ENCODE measurements at regions not wholly inside any gene's neighbourhood (a gene's known extent, or its start where the extent isn't known, plus 50 kb on each side); places are given as distances from the start of the nearest gene placed in this dataset.
A peak's percentile ranks its signal among the peaks of the same experiment; 100 is the strongest.

- 84% methylated on average over 3 of the region's 3 CpGs for WGBS (ENCODE audit: insufficient coverage, low coverage, low lambda C conversion rate, missing lambda C conversion rate)
- Histone ChIP-seq H3K27ac (no peak overlapping the region), H3K36me3 (no peaks in the 10 kb centered on the region), H3K27me3 (no peaks in the 10 kb centered on the region), H3K4me3 (no peak overlapping the region), H3K9me3 (no peaks in the 10 kb centered on the region), H3K4me1 (no peaks in the 10 kb centered on the region)
- DNase-seq (no peak), ATAC-seq (no peak)
- intact Hi-C loops (cut with DNase I) = no loop called here
- TF ChIP-seq CTCF (IDR thresholded peaks at IDR 0.05) (no peak), POLR2A (IDR thresholded peaks at IDR 0.05) (no peak)
Observed at GRCh38 chr9:32289756-32290155, 94.7 kb upstream of the ACO1 start.

GRCh38 chr9:32291370-32291769 lies 93.1 kb upstream of the ACO1 start:
- Histone ChIP-seq H3K27ac (no peak overlapping the region), H3K27me3 (no peaks in the 10 kb centered on the region), H3K9me3 (no peaks in the 10 kb centered on the region), H3K4me3 (no peak overlapping the region), H3K4me1 (no peaks in the 10 kb centered on the region), H3K36me3 (no peaks in the 10 kb centered on the region)
- no CpG with 5 or more reads among the region's 3 CpGs for WGBS (ENCODE audit: insufficient coverage, low coverage, low lambda C conversion rate, missing lambda C conversion rate)
- DNase-seq = no peak
- no peak for ATAC-seq
- TF ChIP-seq CTCF (IDR thresholded peaks at IDR 0.05) (no peak), POLR2A (IDR thresholded peaks at IDR 0.05) (no peak)
- intact Hi-C loops (cut with DNase I) = no loop called here

GRCh38 chr9:32292611-32293010 lies 91.8 kb upstream of the ACO1 start:
- H3K27me3 ChIP-seq = no peaks in the 10 kb centered on the region
- H3K36me3 ChIP-seq = no peaks in the 10 kb centered on the region
- DNase-seq (no peak), ATAC-seq (no peak)
- TF ChIP-seq CTCF (IDR thresholded peaks at IDR 0.05) (no peak), POLR2A (IDR thresholded peaks at IDR 0.05) (no peak)
- no peaks in the 10 kb centered on the region for H3K4me1 ChIP-seq
- WGBS (ENCODE audit: insufficient coverage, low coverage, low lambda C conversion rate, missing lambda C conversion rate) = 32% methylated on average over 2 of the region's 2 CpGs
- H3K9me3 ChIP-seq = no peaks in the 10 kb centered on the region
- H3K27ac ChIP-seq = no peak overlapping the region
- intact Hi-C loops (cut with DNase I) = no loop called here
- no peak overlapping the region for H3K4me3 ChIP-seq

- H3K4me3 ChIP-seq = no peak overlapping the region
- DNase-seq (no peak), ATAC-seq (no peak)
- intact Hi-C loops (cut with DNase I) = no loop called here
- no peaks in the 10 kb centered on the region for H3K4me1 ChIP-seq
- no peaks in the 10 kb centered on the region for H3K9me3 ChIP-seq
- no peaks in the 10 kb centered on the region for H3K27me3 ChIP-seq
- no peak overlapping the region for H3K27ac ChIP-seq
- 55% methylated on average over 1 of the region's 1 CpG for WGBS (ENCODE audit: insufficient coverage, low coverage, low lambda C conversion rate, missing lambda C conversion rate)
- no peaks in the 10 kb centered on the region for H3K36me3 ChIP-seq
- TF ChIP-seq POLR2A (IDR thresholded peaks at IDR 0.05) (no peak), CTCF (IDR thresholded peaks at IDR 0.05) (no peak)
Observed at GRCh38 chr9:32293091-32293490, 91.4 kb upstream of the ACO1 start.

- no peak overlapping the region for H3K27ac ChIP-seq
- no peak overlapping the region for H3K4me3 ChIP-seq
- no peaks in the 10 kb centered on the region for H3K27me3 ChIP-seq
- ATAC-seq = peak in 1 of 4 donors; percentile 44
- H3K4me1 ChIP-seq = no peaks in the 10 kb centered on the region
- H3K9me3 ChIP-seq = no peaks in the 10 kb centered on the region
- no peak for DNase-seq
- intact Hi-C loops (cut with DNase I) = no loop called here
- WGBS (ENCODE audit: insufficient coverage, low coverage, low lambda C conversion rate, missing lambda C conversion rate) = 75% methylated on average over 2 of the region's 2 CpGs
- no peak for TF ChIP-seq CTCF (IDR thresholded peaks at IDR 0.05)
- TF ChIP-seq POLR2A (IDR thresholded peaks at IDR 0.05) = no peak
- H3K36me3 ChIP-seq = no peaks in the 10 kb centered on the region
Observed at GRCh38 chr9:32294106-32294505, 90.3 kb upstream of the ACO1 start.

Measured in right lobe of liver (tissue), 6 donors.